NCI-H1417 (cell line): ENCODE measurements at regions not wholly inside any gene's neighbourhood (a gene's known extent, or its start where the extent isn't known, plus 50 kb on each side); places are given as distances from the start of the nearest gene placed in this dataset.
"Not testable (repeated sequence)": the region's sequence is repeated elsewhere in the genome, so short reads cannot be mapped to it uniquely, and the experiment has no call there.

Source experiments
- DNase-seq, 3 experiments: peaks; one replicate each; lab custom pipeline; 2025; lab: John Stamatoyannopoulos, UW

DNA sequence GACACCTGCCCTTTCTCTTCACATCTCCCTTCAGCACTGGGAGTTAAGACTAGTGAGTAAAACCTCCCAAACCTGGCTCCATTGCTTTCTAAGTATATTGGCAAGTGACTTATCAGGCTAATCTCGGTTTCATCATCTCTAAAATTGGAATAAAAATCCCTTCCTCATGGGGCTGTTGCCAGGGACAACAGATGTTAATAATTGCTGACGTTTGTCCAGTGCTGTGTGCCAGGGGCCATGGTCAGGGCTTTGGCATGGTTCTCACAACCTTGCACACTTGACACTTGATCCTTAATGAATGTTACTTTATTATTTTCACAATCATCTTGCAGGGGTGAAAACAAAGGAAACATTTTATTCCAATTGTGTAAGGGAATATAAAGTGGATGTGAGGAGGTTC lies 1262.0 kb upstream of the WWC1 start:
- DNase-seq, result no peak

DNA sequence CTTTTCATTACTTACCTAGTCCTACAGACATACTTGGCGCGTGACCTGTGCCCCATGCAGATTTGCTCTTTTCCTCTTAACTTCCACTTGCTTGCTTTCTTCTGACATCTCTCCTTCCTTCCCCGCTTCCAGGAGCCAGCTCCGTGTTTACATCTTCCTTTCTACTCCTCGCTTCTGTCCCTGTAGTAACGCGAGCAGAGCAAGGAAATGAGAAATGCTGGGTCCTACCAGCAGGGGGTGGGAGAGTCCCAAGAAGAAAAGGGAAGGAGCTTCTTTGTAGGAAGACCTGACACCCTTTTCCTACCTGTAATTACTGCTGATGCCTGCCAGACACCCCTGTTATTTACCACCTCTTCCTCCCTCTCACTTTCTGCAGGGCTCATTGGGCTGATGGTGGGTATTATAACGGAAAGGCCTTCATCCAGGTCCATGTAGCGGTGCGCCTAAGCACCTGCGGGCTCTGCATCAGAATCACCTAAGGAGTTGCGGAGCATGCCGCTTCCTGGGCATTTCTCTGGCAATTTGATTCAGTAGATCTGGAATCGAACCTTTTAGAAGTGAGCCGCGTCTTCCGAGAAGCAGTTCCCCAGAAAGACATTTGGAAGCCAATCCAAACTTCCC lies 1260.8 kb upstream of the WWC1 start:
- peak in 1 of 3 experiments; percentile 13 for DNase-seq

- DNase-seq, result no peak
Observed at GRCh38 chr5:167036585-167036984, 1254.9 kb upstream of the WWC1 start.

DNA sequence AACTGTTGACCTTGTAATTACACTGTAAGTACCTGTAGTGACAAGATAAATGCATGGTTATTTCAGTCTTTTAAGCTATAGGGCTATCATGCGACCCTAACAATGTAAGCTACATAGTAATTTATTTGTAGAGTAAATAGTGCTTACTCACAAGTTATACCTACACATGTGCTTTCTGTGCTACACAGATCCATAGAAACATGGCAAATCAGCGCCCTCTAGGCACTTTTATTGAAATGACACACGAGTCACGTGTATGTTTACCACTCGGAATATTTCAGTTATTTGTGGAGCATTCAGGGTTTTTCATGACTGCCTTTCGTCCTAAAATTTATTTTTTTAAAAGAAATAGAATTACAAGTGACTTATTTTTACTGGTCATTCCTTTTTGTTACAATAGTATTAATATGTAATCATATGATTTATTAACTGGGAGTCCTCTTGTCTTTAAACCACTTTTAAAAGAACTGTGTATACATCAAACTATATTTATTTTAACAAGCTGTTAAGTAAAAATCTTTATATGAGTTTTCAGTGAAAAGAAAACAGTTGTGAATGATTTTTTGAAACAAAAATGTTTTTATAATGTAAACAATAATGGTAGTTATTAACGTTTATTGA lies 1242.3 kb upstream of the WWC1 start:
- DNase-seq, result peak; percentile 13 to 57 (median 22)

- DNase-seq, result no peak
Observed at GRCh38 chr5:167049771-167050567, 1241.5 kb upstream of the WWC1 start.

GRCh38 chr5:167050568-167051401 lies 1240.7 kb upstream of the WWC1 start:
- DNase-seq, result no peak

DNA sequence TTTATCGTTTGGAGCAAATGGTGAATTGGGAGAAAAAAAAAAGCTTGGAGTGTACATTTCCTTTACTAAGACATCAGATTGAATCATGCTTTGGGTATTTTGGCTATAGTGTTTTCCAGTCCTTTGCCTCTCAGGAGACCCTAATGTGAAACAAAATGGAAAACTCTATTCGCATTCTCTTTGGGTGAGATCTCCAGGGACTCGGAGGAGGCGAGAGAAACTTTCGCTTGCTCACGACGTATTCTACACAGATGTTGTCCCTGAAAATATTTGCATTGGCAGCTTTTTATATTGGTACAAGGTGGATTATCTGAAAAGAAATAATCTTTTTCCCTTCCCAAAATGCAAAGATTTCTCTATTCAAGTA lies 1240.1 kb upstream of the WWC1 start:
- no peak for DNase-seq

GRCh38 chr5:167052791-167053190 lies 1238.7 kb upstream of the WWC1 start:
- no peak for DNase-seq

GRCh38 chr5:167057665-167058064 lies 1233.8 kb upstream of the WWC1 start:
- DNase-seq, result no peak

DNA sequence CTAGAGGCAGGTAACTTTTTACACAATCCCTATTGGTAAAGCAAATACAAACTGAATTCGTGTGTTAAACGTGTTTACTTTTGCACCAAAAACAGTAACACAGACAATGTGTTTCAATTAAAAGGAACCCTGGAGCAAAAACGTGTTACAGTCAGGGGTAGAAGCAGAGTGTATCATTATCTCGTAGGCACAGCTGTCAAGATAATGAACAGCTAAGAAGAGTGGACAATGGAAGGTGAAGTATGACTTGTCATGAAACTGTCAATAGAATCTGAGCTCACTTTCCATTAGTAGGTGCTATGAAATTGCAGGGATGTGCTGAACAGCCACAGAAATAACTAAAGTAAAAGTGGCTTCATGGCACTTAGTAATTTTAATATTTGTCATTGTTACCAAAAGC lies 1229.8 kb upstream of the WWC1 start:
- peak in 1 of 3 experiments; percentile 40 for DNase-seq

GRCh38 chr5:167063116-167063515 lies 1228.3 kb upstream of the WWC1 start:
- no peak for DNase-seq

DNA sequence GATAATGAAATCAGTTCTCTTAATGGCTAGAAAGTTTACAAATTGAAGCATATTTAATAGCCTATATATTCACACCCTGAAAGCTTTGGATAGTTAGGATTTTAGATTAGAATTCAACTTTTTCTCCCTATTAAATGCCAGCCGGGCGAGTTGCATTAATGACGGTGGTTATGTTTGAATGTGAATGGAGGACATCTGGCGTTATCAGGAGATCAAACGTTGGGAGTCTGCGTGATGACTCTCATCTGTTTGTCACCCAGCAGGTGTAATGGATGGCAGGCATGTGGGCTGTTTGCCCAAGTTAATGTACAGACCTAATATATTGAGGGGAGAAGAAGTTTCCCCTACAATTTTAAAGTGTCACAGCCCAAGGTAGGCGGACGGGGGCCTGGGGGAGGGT lies 1227.7 kb upstream of the WWC1 start:
- DNase-seq, result peak in 1 of 3 experiments; percentile 1

DNA sequence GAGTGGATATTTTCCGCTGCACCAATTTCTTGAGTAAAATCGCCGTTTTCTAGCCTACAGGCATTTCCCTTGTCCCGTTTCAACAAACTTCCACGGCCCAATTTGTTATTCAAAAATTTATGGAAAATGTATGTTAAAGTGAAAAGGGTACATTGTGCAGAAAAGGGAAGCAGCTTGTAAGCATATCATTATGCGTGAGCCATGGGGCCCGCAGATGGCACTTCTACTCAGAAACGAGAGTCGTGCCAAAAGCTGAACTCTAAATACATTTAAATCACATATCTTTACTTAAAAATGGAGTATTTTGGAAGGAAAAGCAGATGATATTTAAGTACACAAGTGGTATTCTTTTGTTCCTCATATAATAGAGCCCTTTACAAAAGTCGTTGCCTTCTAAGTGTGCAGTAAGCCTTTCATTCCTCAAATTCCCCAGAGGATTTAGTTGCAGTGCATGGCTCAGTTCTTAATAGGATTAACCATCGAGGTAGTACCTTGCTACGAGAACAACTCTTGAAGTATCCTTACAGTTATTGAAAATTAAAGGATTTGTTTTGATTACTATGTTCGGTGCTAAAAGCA lies 1227.2 kb upstream of the WWC1 start:
- no peak for DNase-seq

- DNase-seq, result no peak
Observed at GRCh38 chr5:167065794-167066193, 1225.7 kb upstream of the WWC1 start.

DNA sequence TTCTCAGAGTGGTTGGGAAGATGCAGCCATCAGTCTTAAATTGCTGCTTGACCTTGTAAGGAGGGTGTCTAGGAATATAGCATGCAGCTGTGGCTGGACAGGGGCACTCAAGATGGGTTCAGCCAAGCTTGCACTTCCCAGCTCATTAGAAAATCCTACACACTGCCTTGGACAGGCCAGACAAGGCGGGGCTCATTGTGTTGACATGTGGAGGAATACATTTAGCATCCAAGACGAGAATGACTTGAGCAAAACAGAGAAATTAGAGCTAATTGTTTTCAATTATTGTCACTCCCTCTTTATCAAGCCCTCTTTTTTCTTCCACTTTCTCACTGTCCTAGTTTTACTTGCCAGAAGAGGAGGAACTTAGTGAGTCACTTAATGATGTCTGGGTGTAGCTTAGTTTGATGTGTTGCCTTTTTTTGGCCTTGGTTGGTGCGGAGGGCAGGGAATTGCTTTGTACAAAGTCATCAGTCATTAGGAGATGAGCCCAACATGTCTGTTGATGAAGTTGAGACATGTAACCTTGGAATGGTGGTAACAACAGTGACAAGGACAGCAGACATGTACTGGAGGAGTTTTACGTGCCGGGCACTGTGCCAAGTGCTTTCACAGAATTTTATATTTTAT lies 1219.3 kb upstream of the WWC1 start:
- no peak for DNase-seq

DNA sequence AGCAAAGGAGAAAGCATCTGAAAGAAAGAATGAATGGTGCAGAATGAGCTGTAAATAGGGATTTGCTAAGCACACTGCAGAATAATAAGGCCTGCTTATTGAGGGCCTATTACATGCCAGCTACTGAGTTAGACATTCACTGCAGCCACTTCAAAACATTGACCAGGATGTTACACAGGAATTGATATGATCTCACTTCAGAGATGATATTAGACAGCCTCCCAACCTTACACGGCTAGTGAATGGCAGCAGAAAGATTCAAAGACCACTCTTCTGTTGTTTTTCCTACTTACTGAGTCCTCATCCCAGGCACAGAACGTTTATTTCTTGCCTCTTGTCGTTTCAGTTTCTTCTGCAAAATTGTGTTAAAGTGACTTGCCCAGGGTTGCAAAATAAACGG lies 1209.9 kb upstream of the WWC1 start:
- no peak for DNase-seq

GRCh38 chr5:167096816-167097215 lies 1194.6 kb upstream of the WWC1 start:
- no peak for DNase-seq

- peak in 1 of 3 experiments; percentile 10 for DNase-seq
Observed at GRCh38 chr5:167104351-167104750, 1187.1 kb upstream of the WWC1 start.

GRCh38 chr5:167105941-167106340 lies 1185.5 kb upstream of the WWC1 start:
- DNase-seq, result no peak

GRCh38 chr5:167107684-167108083 lies 1183.8 kb upstream of the WWC1 start:
- no peak for DNase-seq

- DNase-seq, result not testable (repeated sequence)
Observed at GRCh38 chr5:167108266-167108665, 1183.2 kb upstream of the WWC1 start.

DNA sequence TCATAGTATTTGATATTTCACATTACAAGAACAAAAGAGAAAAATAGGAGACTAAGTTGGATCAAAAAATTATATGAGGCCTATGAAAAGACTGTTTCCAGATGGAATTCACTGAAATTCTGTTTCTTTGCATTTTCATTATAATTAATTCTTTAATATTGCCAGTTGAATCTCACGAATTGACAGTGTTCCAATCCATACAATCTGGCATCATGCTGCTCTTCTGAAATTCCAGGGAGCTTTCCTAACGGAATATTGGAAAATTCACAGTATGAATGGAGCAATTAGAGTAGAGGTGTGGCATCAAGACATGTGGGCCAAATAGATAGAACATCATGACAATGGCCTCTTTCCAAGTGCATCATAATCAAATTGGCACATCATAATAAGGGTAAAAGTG lies 1178.9 kb upstream of the WWC1 start:
- DNase-seq, result no peak
